Naive thymus-derived CD4-positive, alpha-beta T cell (primary cell): ENCODE measurements at regions not wholly inside any gene's neighbourhood (a gene's known extent, or its start where the extent isn't known, plus 50 kb on each side); places are given as distances from the start of the nearest gene placed in this dataset.

Source experiments
- ATAC-seq: fragments of 150-1000 bp; cut with Tn5 transposase; 2 replicates; pipeline ENCODE4 v1.10.0; 2021; ENCODE audit warnings: mild to moderate bottlenecking, moderate library complexity
- CTCF ChIA-PET: fragments of 350-600 bp; sonication (Branson Sonifier 250); formaldehyde crosslinking; loops from one replicate; lab custom pipeline; 2021; ENCODE audit warnings: antibody characterized with exemption; lab: Charles Lee
- POLR2A ChIA-PET: fragments of 350-600 bp; sonication (Branson Sonifier 250); formaldehyde crosslinking; loops from one replicate; lab custom pipeline; 2021; ENCODE audit warnings: antibody characterized with exemption, inconsistent platforms; lab: Charles Lee
- DNase-seq, 9 donors: peaks; one replicate each; pipeline versions ENCODE4 v3.0.0 to v3.0.0-alpha.2; 2020 to 2022; ENCODE audit warnings: mixed read lengths in 1 of 9
- H3K27ac ChIP-seq: one replicate; pipeline ENCODE4 v1.7.0; 2013; ENCODE audit warnings: mild to moderate bottlenecking, low read depth, low read length, moderate library complexity
- H3K27me3 ChIP-seq, 2 donors: one replicate each; pipeline ENCODE4 v1.7.0; 2013; ENCODE audit warnings: low read length in 2 of 2, mild to moderate bottlenecking in 2 of 2, moderate library complexity in 2 of 2; ENCODE audit not compliant: control insufficient read depth in 2 of 2, insufficient read depth in 2 of 2
- H3K36me3 ChIP-seq, 3 experiments: 1 replicate in 2 of 3; 2 replicates in 1 of 3; pipeline ENCODE4 v1.7.0; 2013; ENCODE audit warnings: low read length in 3 of 3, mild to moderate bottlenecking in 3 of 3, moderate library complexity in 1 of 3; ENCODE audit not compliant: insufficient read depth in 3 of 3, control insufficient read depth in 2 of 3
- H3K4me1 ChIP-seq, 2 donors: one replicate each; pipeline ENCODE4 v1.7.0; 2013; ENCODE audit warnings: low read length in 2 of 2, mild to moderate bottlenecking in 2 of 2, moderate library complexity in 1 of 2; ENCODE audit not compliant: control insufficient read depth in 2 of 2, insufficient read depth in 2 of 2
- H3K4me3 ChIP-seq: 2 replicates; pipeline ENCODE4 v1.7.0; 2013; ENCODE audit warnings: mild to moderate bottlenecking, low read length
- H3K9me3 ChIP-seq, 3 experiments: 1 replicate in 2 of 3; 2 replicates in 1 of 3; pipeline ENCODE4 v1.7.0; 2013; ENCODE audit warnings: low read length in 3 of 3; ENCODE audit not compliant: control insufficient read depth in 2 of 3
- H3K27ac Mint-ChIP-seq, 9 donors: one replicate each; pipeline ENCODE4 v1.8.0; 2020 to 2022; ENCODE audit warnings: mixed read lengths in 9 of 9, mild to moderate bottlenecking in 8 of 9, moderate library complexity in 5 of 9, inconsistent platforms in 2 of 9
- H3K27me3 Mint-ChIP-seq, 5 donors: one replicate each; pipeline ENCODE4 v1.8.0; 2021 to 2022; ENCODE audit warnings: mixed read lengths in 5 of 5, mild to moderate bottlenecking in 1 of 5
- H3K36me3 Mint-ChIP-seq, 5 donors: one replicate each; pipeline ENCODE4 v1.8.0; 2020 to 2022; ENCODE audit warnings: mixed read lengths in 5 of 5, mild to moderate bottlenecking in 3 of 5, inconsistent platforms in 1 of 5
- H3K4me1 Mint-ChIP-seq, 7 donors: one replicate each; pipeline ENCODE4 v1.8.0; 2020 to 2022; ENCODE audit warnings: mixed read lengths in 7 of 7, mild to moderate bottlenecking in 3 of 7, inconsistent platforms in 1 of 7
- H3K4me3 Mint-ChIP-seq, 10 donors: one replicate each; pipeline ENCODE4 v1.8.0; 2020 to 2022; ENCODE audit warnings: mild to moderate bottlenecking in 10 of 10, mixed read lengths in 10 of 10, moderate library complexity in 6 of 10, inconsistent platforms in 2 of 10
- H3K9me3 Mint-ChIP-seq, 11 donors: one replicate each; pipeline ENCODE4 v1.8.0; 2020 to 2022; ENCODE audit warnings: mixed read lengths in 11 of 11, mild to moderate bottlenecking in 4 of 11, inconsistent platforms in 1 of 11, moderate library complexity in 1 of 11
- intact Hi-C, 2 donors: fragments of 100-400 bp; cut with micrococcal nuclease; formaldehyde crosslinking; loops; one replicate each; pipeline ENCODE4 v1.15.1; 2023

DNA sequence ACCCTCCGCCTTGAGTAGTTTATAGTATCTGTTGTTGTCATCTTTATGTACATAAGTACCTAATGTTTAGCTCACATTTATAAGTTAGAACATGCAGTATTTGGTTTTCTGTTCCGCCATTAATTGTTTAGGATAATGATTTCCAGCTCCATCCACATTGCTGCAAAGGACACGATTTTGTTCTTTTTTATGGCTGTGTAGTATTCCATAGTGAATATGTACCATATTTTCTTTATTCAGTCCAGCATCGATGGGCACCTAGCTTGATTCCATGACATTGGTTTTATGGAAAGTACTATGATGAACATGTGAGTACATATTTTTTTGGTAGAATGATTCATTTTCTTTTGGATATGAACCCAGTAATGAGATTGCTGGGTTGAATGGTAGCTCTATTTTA, 174.4 kb upstream of the SPRY2 start:
- ChIA-PET CTCF (no interaction called here), POLR2A (no interaction called here)
- no peaks in the 10 kb centered on the region for H3K27me3 ChIP-seq
- intact Hi-C loops: no loop called here
- Mint-ChIP-seq H3K4me1 (no peaks in the 10 kb centered on the region), H3K27me3 (no peaks in the 10 kb centered on the region), H3K4me3 (no peak overlapping the region), H3K9me3 (peaks cover 0 to 18% (median 6%) of the 10 kb centered on the region in 11 donors), H3K36me3 (no peaks in the 10 kb centered on the region), H3K27ac (no peak overlapping the region)
- H3K4me1 ChIP-seq: no peaks in the 10 kb centered on the region
- no peak overlapping the region for H3K27ac ChIP-seq
- no peak for ATAC-seq
- H3K36me3 ChIP-seq: no peaks in the 10 kb centered on the region
- no peaks in the 10 kb centered on the region for H3K9me3 ChIP-seq
- H3K4me3 ChIP-seq: no peak overlapping the region
- no peak for DNase-seq

DNA sequence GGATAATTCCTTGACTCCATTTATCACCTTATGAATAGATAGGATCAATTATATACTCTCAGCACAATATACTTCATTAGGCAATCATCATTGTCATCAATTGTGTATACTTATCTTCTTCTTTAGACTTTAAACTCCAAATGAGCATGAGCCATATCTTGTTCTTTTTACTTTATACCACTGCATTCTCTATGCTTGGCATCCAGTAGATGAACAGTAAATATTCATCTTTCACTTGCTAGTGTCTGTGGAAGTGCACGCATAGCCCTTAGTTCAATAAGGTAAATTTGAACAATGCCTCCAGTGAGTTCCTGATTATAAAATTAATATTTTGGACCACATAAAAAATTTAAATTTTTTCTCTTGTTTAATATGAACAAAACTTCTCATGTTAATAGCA, 172.3 kb upstream of the SPRY2 start:
- no peak for DNase-seq
- Histone ChIP-seq H3K27ac (no peak overlapping the region), H3K9me3 (no peaks in the 10 kb centered on the region), H3K27me3 (no peaks in the 10 kb centered on the region), H3K4me3 (no peak overlapping the region), H3K36me3 (no peaks in the 10 kb centered on the region), H3K4me1 (no peaks in the 10 kb centered on the region)
- ChIA-PET CTCF (no interaction called here), POLR2A (no interaction called here)
- no peak for ATAC-seq
- Mint-ChIP-seq H3K4me3 (no peak overlapping the region), H3K27ac (no peak overlapping the region), H3K4me1 (no peaks in the 10 kb centered on the region), H3K27me3 (no peaks in the 10 kb centered on the region), H3K36me3 (no peaks in the 10 kb centered on the region), H3K9me3 (peaks cover 0 to 13% (median 5%) of the 10 kb centered on the region in 11 donors)
- intact Hi-C loops: no loop called here

DNA sequence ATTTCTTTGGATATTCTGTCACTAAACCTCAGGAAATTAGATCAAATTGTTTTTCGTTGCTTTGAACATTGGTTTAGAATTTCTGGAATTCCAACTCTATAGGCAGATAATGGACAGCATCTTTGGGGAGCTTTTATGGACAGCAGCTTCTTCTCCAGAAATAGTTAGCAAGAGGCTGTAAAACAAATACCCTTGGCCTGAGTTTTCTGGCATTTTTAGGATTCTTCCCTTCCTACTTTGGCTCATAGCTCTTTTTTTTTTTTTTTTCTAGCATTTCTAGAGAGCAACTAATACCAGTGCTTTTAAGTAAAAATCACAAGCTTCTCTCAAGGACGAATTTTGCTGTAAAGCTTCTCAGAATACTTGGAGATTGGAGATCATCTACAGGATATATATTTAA, 169.8 kb upstream of the SPRY2 start:
- Histone ChIP-seq H3K27me3 (no peaks in the 10 kb centered on the region), H3K4me1 (no peaks in the 10 kb centered on the region), H3K36me3 (no peaks in the 10 kb centered on the region), H3K27ac (no peak overlapping the region), H3K9me3 (no peaks in the 10 kb centered on the region), H3K4me3 (no peak overlapping the region)
- no peak overlapping the region for H3K4me3 Mint-ChIP-seq
- no peak overlapping the region for H3K27ac Mint-ChIP-seq
- H3K36me3 Mint-ChIP-seq: no peaks in the 10 kb centered on the region
- DNase-seq (no peak), ATAC-seq (no peak)
- POLR2A ChIA-PET: no interaction called here
- intact Hi-C loops: no loop called here
- CTCF ChIA-PET: no interaction called here
- no peaks in the 10 kb centered on the region for H3K4me1 Mint-ChIP-seq
- H3K9me3 Mint-ChIP-seq: peaks cover 0 to 23% (median 3%) of the 10 kb centered on the region in 11 donors
- H3K27me3 Mint-ChIP-seq: no peaks in the 10 kb centered on the region

DNA sequence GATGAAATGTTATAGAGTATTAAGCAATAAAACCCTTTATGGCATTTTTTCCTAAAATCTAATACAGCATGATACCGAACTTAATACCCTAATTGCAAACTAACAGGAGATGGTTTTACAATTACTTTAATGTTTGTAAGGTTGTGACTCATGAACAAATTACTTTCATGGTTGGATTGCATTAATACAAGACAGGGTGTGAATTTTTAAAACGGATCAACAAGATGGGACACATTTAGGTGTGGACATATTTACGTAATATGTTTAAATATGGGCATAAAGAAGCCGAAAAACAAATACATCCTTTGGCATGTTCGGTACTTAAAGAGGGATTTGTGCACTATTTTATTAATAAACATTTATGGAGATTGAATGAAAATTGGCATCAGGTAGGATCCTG, 168.3 kb upstream of the SPRY2 start:
- DNase-seq (no peak), ATAC-seq (no peak)
- Histone ChIP-seq H3K4me1 (no peaks in the 10 kb centered on the region), H3K36me3 (no peaks in the 10 kb centered on the region), H3K27ac (no peak overlapping the region), H3K9me3 (no peaks in the 10 kb centered on the region), H3K4me3 (no peak overlapping the region), H3K27me3 (no peaks in the 10 kb centered on the region)
- ChIA-PET CTCF (no interaction called here), POLR2A (no interaction called here)
- Mint-ChIP-seq H3K36me3 (no peaks in the 10 kb centered on the region), H3K4me3 (no peak overlapping the region), H3K27ac (no peak overlapping the region), H3K4me1 (no peaks in the 10 kb centered on the region), H3K9me3 (peaks cover 3 to 24% (median 8%) of the 10 kb centered on the region in 11 donors), H3K27me3 (no peaks in the 10 kb centered on the region)
- intact Hi-C loops: no loop called here

DNA sequence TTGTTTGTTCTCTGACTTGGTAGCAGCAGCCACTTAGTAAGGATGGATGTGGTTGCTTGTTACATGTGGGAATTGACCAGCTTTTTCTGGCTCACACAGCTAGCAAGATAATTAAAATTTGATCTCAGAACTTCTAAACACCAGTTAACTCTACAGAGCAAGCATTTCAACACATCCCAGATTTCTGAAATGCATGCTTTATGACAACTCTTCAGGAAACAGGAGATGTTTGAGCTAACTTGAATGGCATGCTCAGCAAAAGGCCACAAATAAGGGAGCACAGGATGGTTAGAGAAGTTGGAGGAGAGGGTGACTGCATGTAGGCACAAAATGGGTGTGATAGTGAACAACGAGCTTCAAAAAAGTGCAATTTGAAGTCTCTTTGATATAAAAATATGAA, 167.1 kb upstream of the SPRY2 start:
- H3K4me3 ChIP-seq: no peak overlapping the region
- no peak for DNase-seq
- Mint-ChIP-seq H3K4me1 (no peaks in the 10 kb centered on the region), H3K27ac (no peak overlapping the region), H3K36me3 (no peaks in the 10 kb centered on the region), H3K4me3 (no peak overlapping the region), H3K9me3 (peaks cover 3 to 24% (median 8%) of the 10 kb centered on the region in 11 donors), H3K27me3 (no peaks in the 10 kb centered on the region)
- H3K27ac ChIP-seq: no peak overlapping the region
- POLR2A ChIA-PET: no interaction called here
- H3K9me3 ChIP-seq: no peaks in the 10 kb centered on the region
- intact Hi-C loops: no loop called here
- CTCF ChIA-PET: no interaction called here
- no peaks in the 10 kb centered on the region for H3K27me3 ChIP-seq
- no peak for ATAC-seq
- no peaks in the 10 kb centered on the region for H3K36me3 ChIP-seq
- no peaks in the 10 kb centered on the region for H3K4me1 ChIP-seq

DNA sequence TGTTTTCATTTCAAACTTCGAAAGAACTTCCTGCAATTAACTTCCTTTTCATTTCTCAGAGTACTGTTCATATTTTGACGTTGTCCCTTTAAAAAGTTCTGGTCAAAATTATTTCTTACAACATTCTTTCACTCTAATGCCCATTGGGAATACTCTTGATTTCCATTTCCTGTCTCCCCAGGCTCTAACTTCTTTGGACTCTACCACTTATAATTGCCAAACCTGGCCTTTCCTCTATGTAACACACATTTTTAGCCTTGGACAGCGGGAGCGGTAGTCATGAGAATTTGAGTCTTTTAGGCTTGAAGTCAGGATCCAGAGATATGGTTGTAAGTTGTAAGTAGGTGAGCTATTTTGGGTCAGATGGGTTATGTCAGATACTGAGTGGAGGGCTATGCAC, 163.5 kb upstream of the SPRY2 start:
- ChIA-PET POLR2A (no interaction called here), CTCF (no interaction called here)
- DNase-seq: no peak
- Mint-ChIP-seq H3K36me3 (no peaks in the 10 kb centered on the region), H3K4me3 (no peak overlapping the region), H3K9me3 (peaks cover 2 to 28% (median 7%) of the 10 kb centered on the region in 11 donors), H3K4me1 (no peaks in the 10 kb centered on the region), H3K27ac (no peak overlapping the region), H3K27me3 (peaks cover 0 to 5% (median 0%) of the 10 kb centered on the region in 5 donors)
- Histone ChIP-seq H3K36me3 (no peaks in the 10 kb centered on the region), H3K4me3 (no peak overlapping the region), H3K27me3 (no peaks in the 10 kb centered on the region), H3K4me1 (no peaks in the 10 kb centered on the region), H3K27ac (no peak overlapping the region), H3K9me3 (no peaks in the 10 kb centered on the region)
- ATAC-seq: no peak
- intact Hi-C loops: no loop called here

DNA sequence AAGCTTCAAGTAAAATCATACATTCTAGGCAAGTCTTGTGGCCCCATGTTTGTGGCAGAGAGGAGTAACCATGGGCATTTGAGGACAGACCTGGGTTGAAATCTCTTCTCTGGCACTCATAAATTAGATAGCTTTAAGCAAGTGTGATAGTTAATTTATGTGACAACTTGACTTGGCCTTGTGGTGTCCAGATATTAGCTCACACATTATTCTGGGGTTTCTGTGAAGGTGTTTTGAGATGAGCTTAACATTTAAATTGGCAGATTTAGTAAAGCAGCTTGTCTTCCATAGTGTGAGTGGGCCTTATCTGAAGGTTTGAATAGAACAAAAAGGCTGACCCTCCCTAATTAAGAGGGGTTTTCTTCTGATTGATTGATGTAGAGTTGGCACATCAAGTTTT, 161.4 kb upstream of the SPRY2 start:
- Histone ChIP-seq H3K36me3 (no peaks in the 10 kb centered on the region), H3K4me3 (no peak overlapping the region), H3K4me1 (no peaks in the 10 kb centered on the region), H3K27ac (no peak overlapping the region), H3K27me3 (no peaks in the 10 kb centered on the region), H3K9me3 (no peaks in the 10 kb centered on the region)
- ChIA-PET POLR2A (no interaction called here), CTCF (no interaction called here)
- H3K4me3 Mint-ChIP-seq: no peak overlapping the region
- DNase-seq (no peak), ATAC-seq (no peak)
- H3K27ac Mint-ChIP-seq: no peak overlapping the region
- H3K4me1 Mint-ChIP-seq: no peaks in the 10 kb centered on the region
- H3K27me3 Mint-ChIP-seq: peaks cover 0 to 5% (median 0%) of the 10 kb centered on the region in 5 donors
- H3K9me3 Mint-ChIP-seq: peaks cover 2 to 24% (median 7%) of the 10 kb centered on the region in 11 donors
- intact Hi-C loops: no loop called here
- H3K36me3 Mint-ChIP-seq: no peaks in the 10 kb centered on the region
